IPS-18c (cell line): ENCODE measurements at regions not wholly inside any gene's neighbourhood (a gene's known extent, or its start where the extent isn't known, plus 50 kb on each side); places are given as distances from the start of the nearest gene placed in this dataset.
"Not testable (repeated sequence)": the region's sequence is repeated elsewhere in the genome, so short reads cannot be mapped to it uniquely, and the experiment has no call there.

Source experiments
- H3K4me3 ChIP-seq: 2 replicates; pipeline ENCODE4 v1.7.0; 2013; ENCODE audit warnings: low read depth, mild to moderate bottlenecking, low read length, moderate library complexity; ENCODE audit not compliant: insufficient read depth
- H3K9me3 ChIP-seq: one replicate; pipeline ENCODE4 v1.6.1; 2013; ENCODE audit warnings: mild to moderate bottlenecking, low read length, moderate library complexity; ENCODE audit not compliant: control insufficient read depth, insufficient read depth

- no peaks in the 10 kb centered on the region for H3K9me3 ChIP-seq
- no peak overlapping the region for H3K4me3 ChIP-seq
Observed at GRCh38 chr17:53765609-53766008, 57.1 kb upstream of the KIF2B start.

- Histone ChIP-seq H3K4me3 (no peak overlapping the region), H3K9me3 (no peaks in the 10 kb centered on the region)
Observed at GRCh38 chr17:53765129-53765528, 57.6 kb upstream of the KIF2B start.

GRCh38 chr17:53757559-53757958, 65.2 kb upstream of the KIF2B start:
- Histone ChIP-seq H3K9me3 (no peaks in the 10 kb centered on the region), H3K4me3 (no peak overlapping the region)

GRCh38 chr17:53757116-53757515, 65.6 kb upstream of the KIF2B start:
- H3K9me3 ChIP-seq, H3K4me3 ChIP-seq: not testable (repeated sequence)

- Histone ChIP-seq H3K9me3 (no peaks in the 10 kb centered on the region), H3K4me3 (no peak overlapping the region)
Observed at GRCh38 chr17:53749178-53749577, 73.5 kb upstream of the KIF2B start.

- H3K9me3 ChIP-seq, H3K4me3 ChIP-seq: not testable (repeated sequence)
Observed at GRCh38 chr17:53748159-53748820, 74.4 kb upstream of the KIF2B start.

GRCh38 chr17:53740312-53740711, 82.4 kb upstream of the KIF2B start:
- Histone ChIP-seq H3K4me3 (no peak overlapping the region), H3K9me3 (no peaks in the 10 kb centered on the region)

GRCh38 chr17:53736516-53737240, 86.0 kb upstream of the KIF2B start:
- Histone ChIP-seq H3K4me3 (no peak overlapping the region), H3K9me3 (no peaks in the 10 kb centered on the region)

GRCh38 chr17:53724726-53725125, 98.0 kb upstream of the KIF2B start:
- H3K4me3 ChIP-seq = no peak overlapping the region
- peaks cover 4% of the 10 kb centered on the region for H3K9me3 ChIP-seq

GRCh38 chr17:53722407-53722806, 100.3 kb upstream of the KIF2B start:
- Histone ChIP-seq H3K4me3 (no peak overlapping the region), H3K9me3 (peaks cover 4% of the 10 kb centered on the region)

GRCh38 chr17:53721101-53721500, 101.6 kb upstream of the KIF2B start:
- Histone ChIP-seq H3K4me3 (no peak overlapping the region), H3K9me3 (peaks cover 4% of the 10 kb centered on the region)

- Histone ChIP-seq H3K9me3 (peaks cover 4% of the 10 kb centered on the region), H3K4me3 (no peak overlapping the region)
Observed at GRCh38 chr17:53719229-53719628, 103.5 kb upstream of the KIF2B start.

- Histone ChIP-seq H3K9me3 (no peaks in the 10 kb centered on the region), H3K4me3 (no peak overlapping the region)
Observed at GRCh38 chr17:53707566-53707965, 115.2 kb upstream of the KIF2B start.

- no peaks in the 10 kb centered on the region for H3K9me3 ChIP-seq
- H3K4me3 ChIP-seq = no peak overlapping the region
Observed at GRCh38 chr17:53696286-53696685, 126.4 kb upstream of the KIF2B start.

GRCh38 chr17:53687324-53687723, 135.4 kb upstream of the KIF2B start:
- no peak overlapping the region for H3K4me3 ChIP-seq
- no peaks in the 10 kb centered on the region for H3K9me3 ChIP-seq

- Histone ChIP-seq H3K9me3 (no peaks in the 10 kb centered on the region), H3K4me3 (no peak overlapping the region)
Observed at GRCh38 chr17:53680745-53681144, 142.0 kb upstream of the KIF2B start.

- no peak overlapping the region for H3K4me3 ChIP-seq
- H3K9me3 ChIP-seq = peaks cover 3% of the 10 kb centered on the region
Observed at GRCh38 chr17:53668854-53669253, 153.9 kb upstream of the KIF2B start.

- H3K9me3 ChIP-seq = peaks cover 3% of the 10 kb centered on the region
- H3K4me3 ChIP-seq = no peak overlapping the region
Observed at GRCh38 chr17:53662608-53663007, 160.1 kb upstream of the KIF2B start.

GRCh38 chr17:53659181-53659580, 163.5 kb upstream of the KIF2B start:
- H3K9me3 ChIP-seq = no peaks in the 10 kb centered on the region
- H3K4me3 ChIP-seq = no peak overlapping the region
